HepG2 (cell line): ENCODE measurements at regions not wholly inside any gene's neighbourhood (a gene's known extent, or its start where the extent isn't known, plus 50 kb on each side); places are given as distances from the start of the nearest gene placed in this dataset.

ENCODE experiments used
- ATAC-seq: fragments of 200-7000 bp; cut with Tn5 transposase; 3 replicates; pipeline ENCODE4 v1.9.1; 2020; ENCODE audit warnings: mild to moderate bottlenecking, moderate library complexity
- BruUV-seq: library from RNA; stranded (reverse); fragments of 400-500 nt; replicated peaks from 2 replicates; lab custom pipeline; 2021; lab: Mats Ljungman, UMichigan
- CTCF ChIA-PET: fragments of 300-600 bp; formaldehyde crosslinking; extraction: SDS; loops from one replicate; lab custom pipeline; 2021; ENCODE audit warnings: low total read pairs, inconsistent platforms, low intra/inter-chr PET ratio; lab: Yijun Ruan, JAX
- POLR2A ChIA-PET: fragments of 350-600 bp; sonication (Branson Sonifier 250); formaldehyde crosslinking; loops from one replicate; lab custom pipeline; 2020; ENCODE audit warnings: antibody characterized with exemption, inconsistent platforms; lab: Yijun Ruan, JAX
- DNase-seq: peaks from one replicate; pipeline ENCODE4 v3.0.0-alpha.2; 2015; ENCODE audit warnings: low spot score
- FAIRE-seq: peaks from 3 replicates; lab custom pipeline; 2011; peaks lifted over from hg19 to GRCh38; lab: Jason Lieb, UNC
- H2AFZ ChIP-seq: one replicate; pipeline ENCODE4 v1.6.1; 2011; ENCODE audit warnings: low read length, inconsistent platforms
- H3K27ac ChIP-seq: fragments of 300-600 bp; 3 replicates; pipeline ENCODE4 v1.8.0; 2011; ENCODE audit warnings: mixed run types, mild to moderate bottlenecking, mixed read lengths, low read length, inconsistent platforms; ENCODE audit not compliant: insufficient read depth; ENCODE audit errors: extremely low read length
- H3K27me3 ChIP-seq, 2 experiments: fragments of 200-600 bp in 1 of 2; 2 replicates in 1 of 2; 3 replicates in 1 of 2; pipeline versions ENCODE4 v1.6.0 to v1.8.0; 2011; ENCODE audit warnings: low read length in 2 of 2, mild to moderate bottlenecking in 2 of 2, moderate library complexity in 2 of 2, inconsistent platforms in 1 of 2; ENCODE audit not compliant: insufficient read depth in 2 of 2, control insufficient read depth in 1 of 2
- H3K36me3 ChIP-seq, 2 experiments: fragments of 200-600 bp in 1 of 2; replicated peaks in 1 of 2; 2 replicates in 1 of 2; 3 replicates in 1 of 2; pipeline versions ENCODE4 v1.5.1 to v1.8.0; 2011; ENCODE audit warnings: low read length in 2 of 2, inconsistent platforms in 1 of 2; ENCODE audit not compliant: insufficient read depth in 2 of 2, control insufficient read depth in 1 of 2
- H3K4me1 ChIP-seq: 2 replicates; pipeline ENCODE4 v1.5.1; 2012; ENCODE audit warnings: low read length, inconsistent platforms; ENCODE audit not compliant: insufficient read depth
- H3K4me2 ChIP-seq: 2 replicates; pipeline ENCODE4 v1.6.0; 2011; ENCODE audit warnings: low read depth, low read length, inconsistent platforms
- H3K4me3 ChIP-seq, 3 experiments: fragments of 200-600 bp in 1 of 3; sonication (generic), shearing (Covaris generic) in 1 of 3; replicated peaks in 1 of 3; 2 replicates each; pipeline ENCODE4 v1.5.1; 2011 to 2016; ENCODE audit warnings: low read length in 3 of 3, inconsistent platforms in 2 of 3, low read depth in 2 of 3, mild to moderate bottlenecking in 2 of 3, control low read depth in 1 of 3, mixed read lengths in 1 of 3; ENCODE audit not compliant: insufficient read depth in 1 of 3
- H3K79me2 ChIP-seq: one replicate; pipeline ENCODE4 v1.6.1; 2011; ENCODE audit warnings: low read length, inconsistent platforms; ENCODE audit not compliant: insufficient read depth
- H3K9ac ChIP-seq: 2 replicates; pipeline ENCODE4 v1.6.0; 2011; ENCODE audit warnings: mild to moderate bottlenecking, low read depth, low read length, inconsistent platforms; ENCODE audit not compliant: insufficient read depth
- H3K9me3 ChIP-seq: 2 replicates; pipeline ENCODE4 v1.5.1; 2012; ENCODE audit warnings: mild to moderate bottlenecking, low read length
- H4K20me1 ChIP-seq: 2 replicates; pipeline ENCODE4 v1.6.0; 2011; ENCODE audit warnings: inconsistent platforms, mild to moderate bottlenecking, low read length, moderate library complexity; ENCODE audit not compliant: insufficient read depth
- ARNTL ChIP-seq: sonication (generic); formaldehyde crosslinking; IDR thresholded peaks from 2 replicates; pipeline ENCODE4 v1.4.0; 2020; ENCODE audit warnings: mild to moderate bottlenecking, missing genetic modification reagents
- CC2D1A ChIP-seq: sonication (generic); formaldehyde crosslinking; IDR thresholded peaks from 2 replicates; pipeline ENCODE4 v1.8.1; 2023; ENCODE audit warnings: mild to moderate bottlenecking, missing genetic modification reagents
- ELF1 ChIP-seq: sonication (generic); formaldehyde crosslinking; IDR thresholded peaks from 2 replicates; pipeline ENCODE4 v1.4.0; 2020; ENCODE audit warnings: missing genetic modification reagents
- FOXP1 ChIP-seq, 2 experiments: fragments of 450-650 bp in 1 of 2; IDR thresholded peaks; 2 replicates each; pipeline ENCODE4 v1.6.1; 2017 to 2018; ENCODE audit warnings: antibody characterized with exemption in 1 of 2
- HMGXB4 ChIP-seq, 2 experiments: sonication (generic) in 1 of 2; formaldehyde crosslinking in 1 of 2; IDR thresholded peaks; 2 replicates each; pipeline versions ENCODE4 v1.4.0 to v1.6.1; 2018 to 2020; ENCODE audit warnings: missing genetic modification reagents in 2 of 2, borderline replicate concordance in 1 of 2, low read depth in 1 of 2, mild to moderate bottlenecking in 1 of 2, missing biosample characterization in 1 of 2
- HOXA5 ChIP-seq: sonication (generic); formaldehyde crosslinking; IDR thresholded peaks from 2 replicates; pipeline ENCODE4 v1.4.0; 2020; ENCODE audit warnings: missing genetic modification reagents
- KDM1A ChIP-seq: IDR thresholded peaks from 2 replicates; pipeline ENCODE4 v1.6.1; 2016; ENCODE audit warnings: missing compliant biosample characterization
- KDM6A ChIP-seq: IDR thresholded peaks from 2 replicates; pipeline ENCODE4 v1.6.1; 2016; ENCODE audit warnings: low read depth
- NFYC ChIP-seq: IDR thresholded peaks from 2 replicates; pipeline ENCODE4 v1.6.1; 2016; ENCODE audit warnings: missing genetic modification reagents, missing compliant biosample characterization
- NR2F1 ChIP-seq, 2 experiments: fragments of 450-650 bp in 1 of 2; formaldehyde crosslinking in 1 of 2; IDR thresholded peaks; 2 replicates each; pipeline versions ENCODE4 v1.5.0 to v1.6.1; 2016 to 2020; ENCODE audit warnings: mild to moderate bottlenecking in 1 of 2, missing compliant biosample characterization in 1 of 2, missing genetic modification reagents in 1 of 2, moderate library complexity in 1 of 2
- PAWR ChIP-seq: sonication (generic); formaldehyde crosslinking; IDR thresholded peaks from 2 replicates; pipeline ENCODE4 v1.4.0; 2020; ENCODE audit warnings: missing genetic modification reagents, mild to moderate bottlenecking, borderline replicate concordance
- PLRG1 ChIP-seq: fragments of 450-650 bp; conservative IDR thresholded peaks from 2 replicates; pipeline ENCODE4 v1.6.1; 2016
- SMC3 ChIP-seq: IDR thresholded peaks from 2 replicates; pipeline ENCODE4 v1.6.1; 2011; ENCODE audit warnings: low read length, improper control_type of control experiment
- TBX3 ChIP-seq: fragments of 450-650 bp; IDR thresholded peaks from 2 replicates; pipeline ENCODE4 v1.6.1; 2017; ENCODE audit warnings: antibody characterized with exemption, mild to moderate bottlenecking, inconsistent platforms, borderline replicate concordance
- TEAD2 ChIP-seq: sonication (generic); formaldehyde crosslinking; IDR thresholded peaks from 2 replicates; pipeline ENCODE4 v1.9.0; 2021; ENCODE audit warnings: missing genetic modification reagents
- ZBTB42 ChIP-seq: sonication (generic); formaldehyde crosslinking; IDR thresholded peaks from 2 replicates; pipeline ENCODE4 v1.5.0; 2020; ENCODE audit warnings: mild to moderate bottlenecking, missing genetic modification reagents
- ZNF510 ChIP-seq: sonication (generic); formaldehyde crosslinking; IDR thresholded peaks from 2 replicates; pipeline ENCODE4 v1.4.0; 2020; ENCODE audit warnings: low read depth, mild to moderate bottlenecking, missing genetic modification reagents
- ZNF639 ChIP-seq: conservative IDR thresholded peaks from 2 replicates; pipeline ENCODE4 v1.6.1; 2018; ENCODE audit warnings: missing genetic modification reagents
- ZNF678 ChIP-seq: sonication (generic); formaldehyde crosslinking; IDR thresholded peaks from 2 replicates; pipeline ENCODE4 v1.4.0; 2020; ENCODE audit warnings: mild to moderate bottlenecking, missing genetic modification reagents
- ZNF703 ChIP-seq: sonication (generic); formaldehyde crosslinking; IDR thresholded peaks from 2 replicates; pipeline ENCODE4 v1.5.1; 2020; ENCODE audit warnings: missing genetic modification reagents, mild to moderate bottlenecking, moderate library complexity, borderline replicate concordance
- ZSCAN29 ChIP-seq: sonication (generic); formaldehyde crosslinking; conservative IDR thresholded peaks from 2 replicates; pipeline ENCODE4 v1.4.0; 2020; ENCODE audit warnings: mild to moderate bottlenecking, missing genetic modification reagents
- WGBS: methylation state at CpG from one replicate; pipeline ENCODE4 v1.1.6; 2017; ENCODE audit warnings: low lambda C conversion rate; 5-methylcytosine and 5-hydroxymethylcytosine counted together
- in situ Hi-C: cut with HindIII; loops from 2 replicates; pipeline ENCODE4 v1.10.0; 2017; ENCODE audit warnings: low pct_unique_long_range_greater_than_20kb; ENCODE audit not compliant: extremely low pct_ligation_motif_present
- intact Hi-C: fragments of 100-400 bp; cut with micrococcal nuclease; formaldehyde crosslinking; loops from one replicate; pipeline ENCODE4 v1.10.0; 2022; ENCODE audit not compliant: unreplicated experiment

GRCh38 chr2:151091583-151091982, 170.1 kb downstream of the RBM43 start:
- no TSS peak for BruUV-seq
- FAIRE-seq (no peak), ATAC-seq (no peak), DNase-seq (no peak)
- H3K9me3 ChIP-seq, result no peaks in the 10 kb centered on the region
- no peak overlapping the region for H3K4me3 ChIP-seq
- no peaks in the 10 kb centered on the region for H3K4me1 ChIP-seq
- no peak overlapping the region for H3K27ac ChIP-seq
- no peak overlapping the region for H2AFZ ChIP-seq
- in situ Hi-C loops (no loop called here), intact Hi-C loops (no loop called here)
- H3K9ac ChIP-seq, result no peak overlapping the region
- H4K20me1 ChIP-seq, result no peaks in the 10 kb centered on the region
- CTCF ChIA-PET, result no interaction called here
- H3K79me2 ChIP-seq, result no peaks in the 10 kb centered on the region
- TF ChIP-seq TBX3 (no peak), FOXP1 (IDR thresholded peaks at IDR 0.05) (no peak), FOXP1 (CRISPR knock-in tag; IDR thresholded peaks at IDR 0.05) (no peak), ELF1 (no peak), PAWR (CRISPR knock-in tag) (no peak), ZNF703 (CRISPR knock-in tag) (no peak), ZNF510 (no peak), ZNF678 (CRISPR knock-in tag) (no peak), KDM6A (CRISPR knock-in tag) (no peak), ZBTB42 (CRISPR knock-in tag) (no peak), ARNTL (CRISPR knock-in tag) (no peak), CC2D1A (no peak), TEAD2 (CRISPR knock-in tag) (no peak), SMC3 (no peak)
- H3K27me3 ChIP-seq, result no peaks in the 10 kb centered on the region
- H3K4me2 ChIP-seq, result no peak overlapping the region
- no peaks in the 10 kb centered on the region for H3K36me3 ChIP-seq
- POLR2A ChIA-PET, result no interaction called here
- 3% methylated on average over 3 of the region's 3 CpGs for WGBS

GRCh38 chr2:151087377-151087776, 174.3 kb downstream of the RBM43 start:
- no peak for FAIRE-seq
- Histone ChIP-seq H3K27me3 (no peaks in the 10 kb centered on the region; a peak in 1 of 5 replicates), H3K79me2 (no peaks in the 10 kb centered on the region), H3K4me1 (no peaks in the 10 kb centered on the region), H3K36me3 (no peaks in the 10 kb centered on the region), H4K20me1 (no peaks in the 10 kb centered on the region), H3K27ac (no peak overlapping the region), H3K9ac (no peak overlapping the region), H3K4me2 (no peak overlapping the region), H2AFZ (no peak overlapping the region), H3K9me3 (no peaks in the 10 kb centered on the region), H3K4me3 (no peak overlapping the region)
- ChIA-PET CTCF (no interaction called here), POLR2A (no interaction called here)
- no peak for DNase-seq
- no peak for ATAC-seq
- 1% methylated on average over 3 of the region's 3 CpGs for WGBS
- intact Hi-C loops, result no loop called here
- in situ Hi-C loops, result no loop called here
- no TSS peak for BruUV-seq
- TF ChIP-seq ZSCAN29 (CRISPR knock-in tag) (no peak), HOXA5 (CRISPR knock-in tag) (no peak), KDM1A (CRISPR knock-in tag) (no peak), NFYC (CRISPR knock-in tag) (no peak), HMGXB4 (CRISPR knock-in tag; IDR thresholded peaks at IDR 0.05; ENCODE audit: borderline replicate concordance in 1 of 2, low read depth in 1 of 2) (no peak), ZNF639 (CRISPR knock-in tag) (no peak), PLRG1 (no peak), NR2F1 (CRISPR knock-in tag; IDR thresholded peaks at IDR 0.05) (no peak)
